Ovary (tissue), 3 donors: ENCODE measurements at regions not wholly inside any gene's neighbourhood (a gene's known extent, or its start where the extent isn't known, plus 50 kb on each side); places are given as distances from the start of the nearest gene placed in this dataset.

Experiments
- EP300 ChIP-seq: sonication (generic); formaldehyde crosslinking; IDR thresholded peaks from one replicate; pipeline ENCODE4 v1.6.1; 2017; ENCODE audit warnings: antibody characterized with exemption
- POLR2A ChIP-seq: fragments of 450-650 bp; IDR thresholded peaks from one replicate; pipeline ENCODE4 v1.6.1; 2017; ENCODE audit warnings: antibody characterized with exemption, mild to moderate bottlenecking, moderate library complexity
- TF ChIP-seq, protein P1 (sequence below), 3 donors: fragments of 450-650 bp in 2 of 3; fragments of 200-600 bp in 1 of 3; IDR thresholded peaks; one replicate each; pipeline versions ENCODE4 v1.5.1 to v1.8.0; 2016 to 2022; ENCODE audit warnings: antibody characterized with exemption in 3 of 3, mild to moderate bottlenecking in 1 of 3
- donor health status: DM: no; HTN: no; CAD: no.

DNA sequence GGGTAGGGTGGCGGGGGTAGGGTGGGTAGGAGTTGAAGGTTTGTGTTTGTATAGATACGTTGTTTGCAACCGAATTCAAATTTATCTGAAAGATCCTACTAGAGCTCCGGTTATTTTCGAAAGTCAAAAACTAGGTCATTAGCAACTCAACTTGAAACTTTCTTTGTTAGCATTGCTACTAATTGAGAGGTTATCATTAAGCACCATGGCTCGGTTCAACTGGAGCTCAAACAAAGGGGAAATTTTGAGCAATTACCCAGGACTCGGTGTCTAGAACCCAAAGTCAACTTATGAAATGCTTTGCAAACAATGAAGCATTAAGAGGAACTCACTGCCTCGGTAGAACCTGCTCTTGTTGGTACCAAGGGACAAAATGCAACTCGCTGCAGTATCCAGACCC is 207.7 kb downstream of the BCAT1 start:
- TF ChIP-seq, protein P1, sequence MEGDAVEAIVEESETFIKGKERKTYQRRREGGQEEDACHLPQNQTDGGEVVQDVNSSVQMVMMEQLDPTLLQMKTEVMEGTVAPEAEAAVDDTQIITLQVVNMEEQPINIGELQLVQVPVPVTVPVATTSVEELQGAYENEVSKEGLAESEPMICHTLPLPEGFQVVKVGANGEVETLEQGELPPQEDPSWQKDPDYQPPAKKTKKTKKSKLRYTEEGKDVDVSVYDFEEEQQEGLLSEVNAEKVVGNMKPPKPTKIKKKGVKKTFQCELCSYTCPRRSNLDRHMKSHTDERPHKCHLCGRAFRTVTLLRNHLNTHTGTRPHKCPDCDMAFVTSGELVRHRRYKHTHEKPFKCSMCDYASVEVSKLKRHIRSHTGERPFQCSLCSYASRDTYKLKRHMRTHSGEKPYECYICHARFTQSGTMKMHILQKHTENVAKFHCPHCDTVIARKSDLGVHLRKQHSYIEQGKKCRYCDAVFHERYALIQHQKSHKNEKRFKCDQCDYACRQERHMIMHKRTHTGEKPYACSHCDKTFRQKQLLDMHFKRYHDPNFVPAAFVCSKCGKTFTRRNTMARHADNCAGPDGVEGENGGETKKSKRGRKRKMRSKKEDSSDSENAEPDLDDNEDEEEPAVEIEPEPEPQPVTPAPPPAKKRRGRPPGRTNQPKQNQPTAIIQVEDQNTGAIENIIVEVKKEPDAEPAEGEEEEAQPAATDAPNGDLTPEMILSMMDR (IDR thresholded peaks at IDR 0.05): no peak
- TF ChIP-seq POLR2A (no peak), EP300 (no peak)
